A549 (cell line): ENCODE measurements at regions not wholly inside any gene's neighbourhood (a gene's known extent, or its start where the extent isn't known, plus 50 kb on each side); places are given as distances from the start of the nearest gene placed in this dataset.

Experiments
- ATAC-seq, 2 experiments: fragments of 200-7000 bp in 1 of 2; fragments of >200 bp in 1 of 2; cut with Nextera tagmentation in 1 of 2; cut with Tn5 transposase in 1 of 2; 3 replicates each; pipeline versions ENCODE4 v1.8.0 to v1.9.1; 2018 to 2020; ENCODE audit warnings: mild to moderate bottlenecking in 1 of 2, moderate library complexity in 1 of 2
- CTCF ChIA-PET: fragments of 300-600 bp; sonication (Branson Sonifier 250); formaldehyde crosslinking; extraction: SDS; loops from one replicate; lab custom pipeline; 2021; ENCODE audit warnings: antibody characterized with exemption, inconsistent platforms; lab: Yijun Ruan, JAX
- POLR2A ChIA-PET: fragments of 350-600 bp; formaldehyde crosslinking; extraction: SDS; loops from one replicate; lab custom pipeline; 2021; ENCODE audit warnings: antibody characterized with exemption, inconsistent platforms; lab: Yijun Ruan, JAX
- DNase-seq, 2 experiments: peaks; one replicate each; pipeline versions ENCODE4 v3.0.0 to v3.0.0-alpha.2; 2011 to 2016; ENCODE audit warnings: low read depth in 1 of 2, low spot score in 1 of 2
- FAIRE-seq: peaks from 2 replicates; lab custom pipeline; 2011; peaks lifted over from hg19 to GRCh38; lab: Jason Lieb, UNC
- H3K27ac ChIP-seq, 2 experiments: fragments of >200 bp; sonication (Bioruptor Twin); formaldehyde crosslinking; 3 replicates each; pipeline ENCODE4 v1.5.1; 2016 to 2017
- H3K4me1 ChIP-seq: fragments of >200 bp; sonication (Bioruptor Twin); formaldehyde crosslinking; 3 replicates; pipeline ENCODE4 v1.6.1; 2016
- H3K4me2 ChIP-seq: fragments of >200 bp; sonication (Bioruptor Twin); formaldehyde crosslinking; 3 replicates; pipeline ENCODE4 v1.6.1; 2016
- H3K4me3 ChIP-seq: fragments of >200 bp; sonication (Bioruptor Twin); formaldehyde crosslinking; 3 replicates; pipeline ENCODE4 v1.5.1; 2016
- H3K9me3 ChIP-seq: fragments of >200 bp; sonication (Bioruptor Twin); formaldehyde crosslinking; 3 replicates; pipeline ENCODE4 v1.6.1; 2016
- CEBPB ChIP-seq, 2 experiments: fragments of >200 bp in 1 of 2; sonication (Bioruptor Twin) in 1 of 2; formaldehyde crosslinking in 1 of 2; IDR thresholded peaks; 2 replicates each; pipeline ENCODE4 v1.6.1; 2012 to 2016
- EHF ChIP-seq: fragments of 250-450 bp; sonication (Bioruptor Pico); IDR thresholded peaks from 2 replicates; pipeline ENCODE4 v1.5.0; 2020; ENCODE audit warnings: mild to moderate bottlenecking
- EHMT2 ChIP-seq: fragments of 200-600 bp; sonication (generic); IDR thresholded peaks from 2 replicates; pipeline ENCODE4 v1.6.1; 2016; ENCODE audit warnings: antibody characterized with exemption, low read depth, mild to moderate bottlenecking, moderate library complexity
- EP300 ChIP-seq, 2 experiments: fragments of >200 bp; sonication (Bioruptor Twin); formaldehyde crosslinking; IDR thresholded peaks; 2 replicates in 1 of 2; 3 replicates in 1 of 2; pipeline ENCODE4 v1.6.1; 2016 to 2017
- FOSB ChIP-seq: fragments of 250-450 bp; sonication (Bioruptor Pico); IDR thresholded peaks from 2 replicates; pipeline ENCODE4 v1.5.0; 2020; ENCODE audit warnings: mild to moderate bottlenecking, moderate library complexity
- FOXS1 ChIP-seq: fragments of 250-450 bp; sonication (Bioruptor Pico); IDR thresholded peaks from 2 replicates; pipeline ENCODE4 v1.5.0; 2020; ENCODE audit warnings: mild to moderate bottlenecking, moderate library complexity
- GATA3 ChIP-seq: IDR thresholded peaks from 2 replicates; pipeline ENCODE4 v1.6.1; 2012; ENCODE audit warnings: borderline replicate concordance
- HDAC2 ChIP-seq: fragments of 200-600 bp; sonication (generic); IDR thresholded peaks from 2 replicates; pipeline ENCODE4 v1.6.1; 2016
- HOXB13 ChIP-seq: fragments of 250-450 bp; sonication (Bioruptor Pico); IDR thresholded peaks from 2 replicates; pipeline ENCODE4 v1.5.0; 2020; ENCODE audit warnings: low read depth, mild to moderate bottlenecking, moderate library complexity
- HOXB5 ChIP-seq: fragments of 250-450 bp; sonication (Bioruptor Pico); IDR thresholded peaks from 2 replicates; pipeline ENCODE4 v1.5.0; 2020; ENCODE audit warnings: mild to moderate bottlenecking, moderate library complexity
- KDM1A ChIP-seq: fragments of 200-600 bp; sonication (generic); IDR thresholded peaks from 2 replicates; pipeline ENCODE4 v1.6.1; 2016; ENCODE audit warnings: low read depth, mild to moderate bottlenecking
- KDM5A ChIP-seq: fragments of 200-600 bp; sonication (generic); IDR thresholded peaks from 2 replicates; pipeline ENCODE4 v1.6.1; 2016; ENCODE audit warnings: antibody characterized with exemption, mild to moderate bottlenecking
- MAZ ChIP-seq: fragments of 150-350 bp; IDR thresholded peaks from 2 replicates; pipeline ENCODE4 v1.6.1; 2014; ENCODE audit warnings: antibody characterized with exemption, low read depth, low read length, borderline replicate concordance
- NPAS2 ChIP-seq: fragments of 250-450 bp; sonication (Bioruptor Pico); IDR thresholded peaks from 2 replicates; pipeline ENCODE4 v1.8.0; 2022; ENCODE audit warnings: mild to moderate bottlenecking, moderate library complexity, borderline replicate concordance
- PHF8 ChIP-seq: fragments of 200-600 bp; sonication (generic); IDR thresholded peaks from 2 replicates; pipeline ENCODE4 v1.6.1; 2016; ENCODE audit warnings: low read depth, mild to moderate bottlenecking, antibody characterized with exemption, moderate library complexity, borderline replicate concordance
- POLR2AphosphoS2 ChIP-seq: conservative IDR thresholded peaks from 2 replicates; pipeline ENCODE4 v1.6.1; 2012; ENCODE audit warnings: low read length, improper control_type of control experiment, inconsistent platforms
- RARB ChIP-seq: fragments of 250-450 bp; sonication (Bioruptor Pico); IDR thresholded peaks from 2 replicates; pipeline ENCODE4 v1.8.0; 2021; ENCODE audit warnings: mild to moderate bottlenecking, moderate library complexity
- TFCP2L1 ChIP-seq: fragments of 250-450 bp; sonication (Bioruptor Pico); IDR thresholded peaks from 2 replicates; pipeline ENCODE4 v1.5.0; 2021; ENCODE audit warnings: mild to moderate bottlenecking
- TP53 ChIP-seq: fragments of 250-450 bp; sonication (Bioruptor Pico); IDR thresholded peaks from 2 replicates; pipeline ENCODE4 v1.5.0; 2021; ENCODE audit warnings: mild to moderate bottlenecking, moderate library complexity
- ZC3H11A ChIP-seq: fragments of 450-650 bp; IDR thresholded peaks from 2 replicates; pipeline ENCODE4 v1.6.1; 2014; ENCODE audit warnings: antibody characterized with exemption, mild to moderate bottlenecking
- ZFP36 ChIP-seq: fragments of 450-650 bp; IDR thresholded peaks from 2 replicates; pipeline ENCODE4 v1.6.1; 2014; ENCODE audit warnings: borderline replicate concordance; ENCODE audit not compliant: partially characterized antibody
- ZSCAN20 ChIP-seq: fragments of 250-450 bp; sonication (Bioruptor Pico); IDR thresholded peaks from 2 replicates; pipeline ENCODE4 v1.8.0; 2022; ENCODE audit warnings: mild to moderate bottlenecking, moderate library complexity
- WGBS: methylation state at CpG from one replicate; pipeline ENCODE4 v1.1.6; 2017; ENCODE audit errors: missing lambda C conversion rate; 5-methylcytosine and 5-hydroxymethylcytosine counted together

- Histone ChIP-seq H3K4me2 (no peak overlapping the region), H3K4me3 (no peak overlapping the region), H3K4me1 (no peaks in the 10 kb centered on the region), H3K9me3 (no peaks in the 10 kb centered on the region), H3K27ac (no peak overlapping the region)
- DNase-seq (no peak), ATAC-seq (no peak), FAIRE-seq (no peak)
- ChIA-PET CTCF (interaction anchor here (1.4 kb wide), 1 partner anchor 169 kb away, joined by 4 read pairs; no protein-coding TSS in a partner anchor), POLR2A (no interaction called here)
- WGBS = 70% methylated on average over 1 of the region's 1 CpG
- TF ChIP-seq KDM1A = no peak
- no peak for TF ChIP-seq EHMT2
- TF ChIP-seq FOXS1 (CRISPR knock-in tag) = no peak
- TF ChIP-seq KDM5A = no peak
- no peak for TF ChIP-seq PHF8
- TF ChIP-seq ZFP36 = no peak
- no peak for TF ChIP-seq TP53 (CRISPR knock-in tag)
- no peak for TF ChIP-seq HDAC2
- TF ChIP-seq ZC3H11A = no peak
- TF ChIP-seq RARB = no peak
- TF ChIP-seq CEBPB (IDR thresholded peaks at IDR 0.05) = no peak
- no peak for TF ChIP-seq POLR2AphosphoS2
- no peak for TF ChIP-seq GATA3
- TF ChIP-seq FOSB (CRISPR knock-in tag) = no peak
- no peak for TF ChIP-seq MAZ
Observed at GRCh38 chr6:144474290-144474689, 189.2 kb downstream of the UTRN start.

GRCh38 chr6:144474904-144475303 is 189.8 kb downstream of the UTRN start:
- TF ChIP-seq ZSCAN20 (CRISPR knock-in tag) (no peak), POLR2AphosphoS2 (no peak), HOXB5 (CRISPR knock-in tag) (no peak), TFCP2L1 (CRISPR knock-in tag) (no peak), NPAS2 (CRISPR knock-in tag) (no peak), KDM1A (no peak)
- DNase-seq (no peak), FAIRE-seq (no peak), ATAC-seq (no peak)
- Histone ChIP-seq H3K9me3 (no peaks in the 10 kb centered on the region), H3K4me3 (no peak overlapping the region), H3K4me1 (no peaks in the 10 kb centered on the region), H3K27ac (no peak overlapping the region), H3K4me2 (no peak overlapping the region)
- POLR2A ChIA-PET = no interaction called here
- CTCF ChIA-PET = interaction anchor here (1.4 kb wide), 1 partner anchor 256 kb away, joined by 3 read pairs; no protein-coding TSS in a partner anchor

GRCh38 chr6:144475411-144475810 is 190.3 kb downstream of the UTRN start:
- no peak for FAIRE-seq
- POLR2A ChIA-PET = no interaction called here
- no peak for ATAC-seq

GRCh38 chr6:144476286-144476685 is 191.2 kb downstream of the UTRN start:
- H3K4me2 ChIP-seq = no peak overlapping the region
- no peaks in the 10 kb centered on the region for H3K9me3 ChIP-seq
- no peak for ATAC-seq
- no peak overlapping the region for H3K4me3 ChIP-seq
- POLR2A ChIA-PET = no interaction called here
- no peak overlapping the region for H3K27ac ChIP-seq
- WGBS = 91% methylated on average over 3 of the region's 3 CpGs
- CTCF ChIA-PET = interaction anchor here (1.4 to 1.6 kb wide), 3 partner anchors 13 to 259 kb away, joined by 3 to 4 read pairs (median 4); no protein-coding TSS in a partner anchor
- no peak for FAIRE-seq
- no peak for DNase-seq
- TF ChIP-seq HOXB13 (no peak), TFCP2L1 (CRISPR knock-in tag) (no peak), EP300 (IDR thresholded peaks at IDR 0.05) (no peak)
- no peaks in the 10 kb centered on the region for H3K4me1 ChIP-seq

More at GRCh38 chr6:144475411-144475810, 190.3 kb downstream of the UTRN start:
- DNase-seq = no peak
- Histone ChIP-seq H3K27ac (no peak overlapping the region), H3K4me2 (no peak overlapping the region), H3K9me3 (no peaks in the 10 kb centered on the region), H3K4me1 (no peaks in the 10 kb centered on the region), H3K4me3 (no peak overlapping the region)
- CTCF ChIA-PET = interaction anchor here (1.4 to 1.5 kb wide), 2 partner anchors 14 to 257 kb away, joined by 3 to 4 read pairs; no protein-coding TSS in a partner anchor
- no peak for TF ChIP-seq KDM1A
- TF ChIP-seq RARB = no peak
- TF ChIP-seq EHF (CRISPR knock-in tag) = no peak
- TF ChIP-seq KDM5A = no peak
- TF ChIP-seq, all 56 proteins: peak for 0
